Breast epithelium (tissue), 3 donors: ENCODE measurements at regions not wholly inside any gene's neighbourhood (a gene's known extent, or its start where the extent isn't known, plus 50 kb on each side); places are given as distances from the start of the nearest gene placed in this dataset.

Experiments used
- CTCF ChIP-seq, 3 donors: fragments of 450-650 bp; IDR thresholded peaks; one replicate each; pipeline ENCODE4 v1.5.1; 2016 to 2017; ENCODE audit warnings: antibody characterized with exemption in 3 of 3, mild to moderate bottlenecking in 3 of 3, moderate library complexity in 3 of 3
- POLR2AphosphoS5 ChIP-seq, 3 donors: sonication (generic); formaldehyde crosslinking; IDR thresholded peaks; one replicate each; pipeline ENCODE4 v1.6.1; 2017; ENCODE audit warnings: antibody characterized with exemption in 3 of 3

GRCh38 chr3:158906749-158907148 is 104.9 kb downstream of the MFSD1 start:
- no peak for TF ChIP-seq CTCF (IDR thresholded peaks at IDR 0.05)
- no peak for TF ChIP-seq POLR2AphosphoS5 (IDR thresholded peaks at IDR 0.05)
